ENCODE measurements at regions not wholly inside any gene's neighbourhood (a gene's known extent, or its start where the extent isn't known, plus 50 kb on each side); places are given as distances from the start of the nearest gene placed in this dataset.
"Not testable (repeated sequence)": the region's sequence is repeated elsewhere in the genome, so short reads cannot be mapped to it uniquely, and the experiment has no call there.

GRCh38 chrX:69422208-69422607, 81.9 kb upstream of the NALF2 start:
- not testable (repeated sequence) for TF ChIP-seq EP300 (IDR thresholded peaks at IDR 0.05); CTCF (IDR thresholded peaks at IDR 0.05); POLR2AphosphoS5 (IDR thresholded peaks at IDR 0.05); POLR2A (IDR thresholded peaks at IDR 0.05; ENCODE audit: low read depth)

Measured in esophagus muscularis mucosa (tissue), 4 donors.